ENCODE measurements at regions not wholly inside any gene's neighbourhood (a gene's known extent, or its start where the extent isn't known, plus 50 kb on each side); places are given as distances from the start of the nearest gene placed in this dataset.
"Not testable (repeated sequence)": the region's sequence is repeated elsewhere in the genome, so short reads cannot be mapped to it uniquely, and the experiment has no call there.

DNA sequence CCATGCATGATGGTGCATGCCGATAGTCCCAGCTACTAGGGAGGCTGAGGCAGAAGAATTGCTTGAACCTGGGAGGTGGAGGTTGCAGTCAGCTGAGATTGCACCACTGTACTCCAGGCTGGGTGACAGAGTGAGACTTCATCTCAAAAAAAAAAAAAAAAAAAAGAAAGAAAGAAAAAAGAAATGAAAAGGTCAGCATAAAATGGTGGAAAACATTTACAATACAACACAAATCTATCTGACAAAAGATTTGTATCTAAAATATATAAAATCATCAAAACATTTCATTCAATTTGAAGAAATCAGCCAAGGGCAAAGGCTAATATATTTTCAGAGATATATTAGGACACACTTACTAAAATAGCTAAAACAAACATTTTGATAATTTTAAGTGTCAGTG lies 683.7 kb downstream of the DACH1 start:
- TF ChIP-seq, protein P1, sequence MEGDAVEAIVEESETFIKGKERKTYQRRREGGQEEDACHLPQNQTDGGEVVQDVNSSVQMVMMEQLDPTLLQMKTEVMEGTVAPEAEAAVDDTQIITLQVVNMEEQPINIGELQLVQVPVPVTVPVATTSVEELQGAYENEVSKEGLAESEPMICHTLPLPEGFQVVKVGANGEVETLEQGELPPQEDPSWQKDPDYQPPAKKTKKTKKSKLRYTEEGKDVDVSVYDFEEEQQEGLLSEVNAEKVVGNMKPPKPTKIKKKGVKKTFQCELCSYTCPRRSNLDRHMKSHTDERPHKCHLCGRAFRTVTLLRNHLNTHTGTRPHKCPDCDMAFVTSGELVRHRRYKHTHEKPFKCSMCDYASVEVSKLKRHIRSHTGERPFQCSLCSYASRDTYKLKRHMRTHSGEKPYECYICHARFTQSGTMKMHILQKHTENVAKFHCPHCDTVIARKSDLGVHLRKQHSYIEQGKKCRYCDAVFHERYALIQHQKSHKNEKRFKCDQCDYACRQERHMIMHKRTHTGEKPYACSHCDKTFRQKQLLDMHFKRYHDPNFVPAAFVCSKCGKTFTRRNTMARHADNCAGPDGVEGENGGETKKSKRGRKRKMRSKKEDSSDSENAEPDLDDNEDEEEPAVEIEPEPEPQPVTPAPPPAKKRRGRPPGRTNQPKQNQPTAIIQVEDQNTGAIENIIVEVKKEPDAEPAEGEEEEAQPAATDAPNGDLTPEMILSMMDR (tag by site-specific recombination; IDR thresholded peaks at IDR 0.05) = not testable (repeated sequence)
- TF ChIP-seq, protein P2, sequence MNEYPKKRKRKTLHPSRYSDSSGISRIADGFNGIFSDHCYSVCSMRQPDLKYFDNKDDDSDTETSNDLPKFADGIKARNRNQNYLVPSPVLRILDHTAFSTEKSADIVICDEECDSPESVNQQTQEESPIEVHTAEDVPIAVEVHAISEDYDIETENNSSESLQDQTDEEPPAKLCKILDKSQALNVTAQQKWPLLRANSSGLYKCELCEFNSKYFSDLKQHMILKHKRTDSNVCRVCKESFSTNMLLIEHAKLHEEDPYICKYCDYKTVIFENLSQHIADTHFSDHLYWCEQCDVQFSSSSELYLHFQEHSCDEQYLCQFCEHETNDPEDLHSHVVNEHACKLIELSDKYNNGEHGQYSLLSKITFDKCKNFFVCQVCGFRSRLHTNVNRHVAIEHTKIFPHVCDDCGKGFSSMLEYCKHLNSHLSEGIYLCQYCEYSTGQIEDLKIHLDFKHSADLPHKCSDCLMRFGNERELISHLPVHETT (tag by site-specific recombination; IDR thresholded peaks at IDR 0.05) = not testable (repeated sequence)
- TF ChIP-seq SP2 (tag by site-specific recombination; IDR thresholded peaks at IDR 0.05); BCL11A (tag by site-specific recombination; IDR thresholded peaks at IDR 0.05; ENCODE audit: low read depth); ZBTB7A (tag by site-specific recombination; IDR thresholded peaks at IDR 0.05; ENCODE audit: low read depth); ZNF513 (tag by site-specific recombination; IDR thresholded peaks at IDR 0.05); KLF16 (tag by site-specific recombination; IDR thresholded peaks at IDR 0.05); KLF7 (tag by site-specific recombination; IDR thresholded peaks at IDR 0.05; ENCODE audit: borderline replicate concordance); GLI4 (tag by site-specific recombination; IDR thresholded peaks at IDR 0.05); ZBTB1 (tag by site-specific recombination; IDR thresholded peaks at IDR 0.05): not testable (repeated sequence)
- TF ChIP-seq, protein P3, sequence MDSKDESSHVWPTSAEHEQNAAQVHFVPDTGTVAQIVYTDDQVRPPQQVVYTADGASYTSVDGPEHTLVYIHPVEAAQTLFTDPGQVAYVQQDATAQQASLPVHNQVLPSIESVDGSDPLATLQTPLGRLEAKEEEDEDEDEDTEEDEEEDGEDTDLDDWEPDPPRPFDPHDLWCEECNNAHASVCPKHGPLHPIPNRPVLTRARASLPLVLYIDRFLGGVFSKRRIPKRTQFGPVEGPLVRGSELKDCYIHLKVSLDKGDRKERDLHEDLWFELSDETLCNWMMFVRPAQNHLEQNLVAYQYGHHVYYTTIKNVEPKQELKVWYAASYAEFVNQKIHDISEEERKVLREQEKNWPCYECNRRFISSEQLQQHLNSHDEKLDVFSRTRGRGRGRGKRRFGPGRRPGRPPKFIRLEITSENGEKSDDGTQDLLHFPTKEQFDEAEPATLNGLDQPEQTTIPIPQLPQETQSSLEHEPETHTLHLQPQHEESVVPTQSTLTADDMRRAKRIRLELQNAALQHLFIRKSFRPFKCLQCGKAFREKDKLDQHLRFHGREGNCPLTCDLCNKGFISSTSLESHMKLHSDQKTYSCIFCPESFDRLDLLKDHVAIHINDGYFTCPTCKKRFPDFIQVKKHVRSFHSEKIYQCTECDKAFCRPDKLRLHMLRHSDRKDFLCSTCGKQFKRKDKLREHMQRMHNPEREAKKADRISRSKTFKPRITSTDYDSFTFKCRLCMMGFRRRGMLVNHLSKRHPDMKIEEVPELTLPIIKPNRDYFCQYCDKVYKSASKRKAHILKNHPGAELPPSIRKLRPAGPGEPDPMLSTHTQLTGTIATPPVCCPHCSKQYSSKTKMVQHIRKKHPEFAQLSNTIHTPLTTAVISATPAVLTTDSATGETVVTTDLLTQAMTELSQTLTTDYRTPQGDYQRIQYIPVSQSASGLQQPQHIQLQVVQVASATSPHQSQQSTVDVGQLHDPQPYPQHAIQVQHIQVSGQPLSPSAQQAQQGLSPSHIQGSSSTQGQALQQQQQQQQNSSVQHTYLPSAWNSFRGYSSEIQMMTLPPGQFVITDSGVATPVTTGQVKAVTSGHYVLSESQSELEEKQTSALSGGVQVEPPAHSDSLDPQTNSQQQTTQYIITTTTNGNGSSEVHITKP (tag by site-specific recombination; IDR thresholded peaks at IDR 0.05) = not testable (repeated sequence)

Data from HEK293 (cell line).